Aorta (tissue), 5 donors: ENCODE measurements at regions not wholly inside any gene's neighbourhood (a gene's known extent, or its start where the extent isn't known, plus 50 kb on each side); places are given as distances from the start of the nearest gene placed in this dataset.

ENCODE experiments used
- ATAC-seq: fragments of 200-7000 bp; cut with Tn5 transposase; one replicate; pipeline ENCODE4 v1.9.1; 2022; ENCODE audit warnings: moderate library complexity; ENCODE audit not compliant: low FRiP score
- DNase-seq, 2 donors: peaks; one replicate each; pipeline ENCODE4 v3.0.0-alpha.2; 2020
- H3K27ac ChIP-seq, 2 donors: one replicate each; pipeline ENCODE4 v1.5.1; 2013; ENCODE audit warnings: low read length in 2 of 2, mild to moderate bottlenecking in 2 of 2, moderate library complexity in 2 of 2, control low read depth in 1 of 2, inconsistent platforms in 1 of 2, low read depth in 1 of 2
- H3K27me3 ChIP-seq, 2 donors: one replicate each; pipeline ENCODE4 v1.6.1; 2013; ENCODE audit warnings: control low read depth in 1 of 2, low read length in 1 of 2, mild to moderate bottlenecking in 1 of 2, moderate library complexity in 1 of 2; ENCODE audit not compliant: insufficient read depth in 2 of 2, control insufficient read depth in 1 of 2
- H3K36me3 ChIP-seq, 2 donors: one replicate each; pipeline ENCODE4 v1.6.1; 2013; ENCODE audit warnings: control low read depth in 1 of 2, low read length in 1 of 2, mild to moderate bottlenecking in 1 of 2; ENCODE audit not compliant: insufficient read depth in 2 of 2, control insufficient read depth in 1 of 2
- H3K4me1 ChIP-seq, 2 donors: one replicate each; pipeline ENCODE4 v1.6.1; 2013; ENCODE audit warnings: low read length in 2 of 2, control low read depth in 1 of 2, mild to moderate bottlenecking in 1 of 2, moderate library complexity in 1 of 2; ENCODE audit not compliant: insufficient read depth in 2 of 2, control insufficient read depth in 1 of 2
- H3K4me3 ChIP-seq, 2 donors: one replicate each; pipeline ENCODE4 v1.5.1; 2013; ENCODE audit warnings: low read length in 2 of 2, control low read depth in 1 of 2, mild to moderate bottlenecking in 1 of 2
- H3K9me3 ChIP-seq: one replicate; pipeline ENCODE4 v1.6.1; 2013; ENCODE audit warnings: mild to moderate bottlenecking, low read length; ENCODE audit not compliant: control insufficient read depth
- WGBS, 2 donors: extraction: QIAGEN DNeasy Blood & Tissue Kit; methylation state at CpG; one replicate each; pipeline ENCODE4 v1.1.7; 2013; 5-methylcytosine and 5-hydroxymethylcytosine counted together
- intact Hi-C, 2 donors: fragments of 100-400 bp; cut with DNase I; formaldehyde crosslinking; loops; one replicate each; pipeline versions ENCODE4 v1.14.2 to v1.15.0; 2022
- donor health status: healthy with polysubstance abuse.
- donor health status: Bipolar disorder and iron deficiency.
- donor health status: DM: no; HTN: no; CAD: no.
- donor health status: DM: no; HTN: no; CAD: no.
- donor health status: DM: yes; HTN: yes; CAD: no.

DNA sequence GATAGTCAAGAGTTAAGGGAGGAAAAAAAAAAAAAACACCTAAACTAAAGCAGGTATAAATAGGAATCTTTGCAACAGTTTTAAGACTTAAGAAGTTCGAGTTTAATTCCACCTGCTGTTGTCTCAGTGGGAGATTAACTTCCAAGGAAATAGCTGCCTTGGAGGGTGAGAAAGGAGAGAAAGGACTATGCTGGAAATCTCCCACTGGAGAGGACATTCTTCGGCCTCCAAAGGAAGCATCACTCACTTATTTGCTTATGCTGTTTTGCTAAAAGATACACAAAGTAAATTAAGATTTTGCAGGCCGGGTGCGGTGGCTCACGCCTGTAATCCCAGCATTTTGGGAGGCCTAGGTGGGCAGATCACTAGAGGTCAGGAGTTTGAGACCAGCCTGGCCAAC lies 317.9 kb upstream of the MPDZ start:
- no peaks in the 10 kb centered on the region for H3K9me3 ChIP-seq
- intact Hi-C loops: loop anchor here in 1 of 2 donors (10.0 kb wide), 1 partner anchor 757 kb away; no protein-coding TSS in a partner anchor
- H3K27ac ChIP-seq: no peak overlapping the region
- DNase-seq (no peak), ATAC-seq (no peak)
- no peaks in the 10 kb centered on the region for H3K4me1 ChIP-seq
- 85 to 90% methylated on average over 5 of the region's 5 CpGs for WGBS, 2 donors
- no peaks in the 10 kb centered on the region for H3K36me3 ChIP-seq
- no peaks in the 10 kb centered on the region for H3K27me3 ChIP-seq
- no peak overlapping the region for H3K4me3 ChIP-seq

DNA sequence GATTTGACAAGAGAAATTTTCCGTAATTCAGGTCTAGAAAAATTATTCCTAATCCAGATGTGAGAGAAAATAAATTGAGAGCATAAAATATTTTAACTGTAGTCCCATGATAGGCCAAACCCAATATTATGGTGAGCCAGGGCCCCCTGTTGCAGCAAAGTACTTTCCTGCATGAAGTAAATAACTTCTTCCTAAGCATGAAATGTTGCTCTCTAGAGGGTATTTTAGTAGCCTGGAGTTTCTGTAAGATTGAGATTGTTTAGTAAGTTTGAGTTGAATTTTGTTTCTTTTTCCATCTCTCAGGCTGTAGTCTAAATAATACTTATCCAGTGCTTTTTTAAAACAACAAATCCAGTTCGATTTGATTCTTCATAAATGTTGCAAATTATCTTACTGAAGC lies 317.5 kb upstream of the MPDZ start:
- no peak for ATAC-seq
- intact Hi-C loops: loop anchor here in 1 of 2 donors (10.0 kb wide), 1 partner anchor 758 kb away; no protein-coding TSS in a partner anchor
- Histone ChIP-seq H3K27ac (no peak overlapping the region), H3K4me1 (no peaks in the 10 kb centered on the region), H3K36me3 (no peaks in the 10 kb centered on the region), H3K9me3 (no peaks in the 10 kb centered on the region), H3K27me3 (no peaks in the 10 kb centered on the region), H3K4me3 (no peak overlapping the region)
- WGBS, 2 donors: 38 to 41% methylated on average over 2 of the region's 2 CpGs
- DNase-seq: no peak

DNA sequence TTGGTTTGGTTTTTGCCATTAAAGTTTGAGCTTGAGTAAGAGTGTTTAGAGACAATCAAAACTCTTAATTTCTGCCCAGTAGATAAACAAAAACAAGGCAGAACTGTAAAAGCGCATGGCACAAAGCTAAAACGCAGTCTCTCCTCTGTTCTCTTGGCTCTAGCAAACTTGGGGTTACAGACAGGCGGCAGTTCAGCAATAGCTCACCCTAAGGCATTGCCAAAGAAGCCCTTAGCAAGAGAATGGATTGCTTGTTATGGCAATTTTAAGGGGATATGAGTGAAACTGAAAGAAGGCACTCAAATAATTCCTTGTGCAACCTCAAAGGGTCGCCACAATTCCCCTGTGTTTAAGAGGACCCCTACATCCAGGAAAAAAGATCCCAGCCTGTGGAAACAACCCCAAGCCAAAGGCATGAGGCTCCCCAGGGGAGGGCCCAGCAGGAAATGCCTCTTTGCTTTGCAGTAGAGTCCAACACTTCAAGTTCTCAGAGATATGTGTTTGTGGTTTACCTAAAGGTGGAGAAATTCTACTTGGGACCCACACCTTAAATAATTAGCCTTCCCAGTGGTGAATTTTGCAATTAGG lies 317.0 kb upstream of the MPDZ start:
- Histone ChIP-seq H3K4me1 (no peaks in the 10 kb centered on the region), H3K27ac (no peak overlapping the region), H3K27me3 (no peaks in the 10 kb centered on the region), H3K9me3 (no peaks in the 10 kb centered on the region), H3K36me3 (no peaks in the 10 kb centered on the region), H3K4me3 (no peak overlapping the region)
- intact Hi-C loops: loop anchor here in 1 of 2 donors (10.0 kb wide), 1 partner anchor 758 kb away; no protein-coding TSS in a partner anchor
- DNase-seq (no peak), ATAC-seq (no peak)
- 93 to 96% methylated on average over 4 of the region's 4 CpGs for WGBS, 2 donors

DNA sequence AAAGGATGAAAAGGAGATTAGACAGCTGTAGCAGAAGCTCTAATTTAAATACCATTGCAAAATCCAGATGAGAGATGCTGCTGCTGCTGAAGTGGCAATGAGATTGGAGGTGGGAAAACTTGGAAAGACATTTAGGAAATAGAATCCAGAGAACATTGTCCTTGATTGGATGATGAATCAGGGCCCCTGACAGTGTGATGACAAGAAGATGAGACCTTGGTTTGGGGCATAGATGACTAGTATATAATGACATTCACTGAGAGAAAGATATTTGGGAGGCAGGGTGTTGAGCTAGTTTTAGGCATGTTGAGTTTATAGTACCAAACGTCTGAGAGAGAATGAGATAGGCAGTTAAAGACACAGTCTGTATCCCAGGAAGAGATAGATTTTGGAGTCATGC lies 311.5 kb upstream of the MPDZ start:
- no peak for DNase-seq
- Histone ChIP-seq H3K27me3 (no peaks in the 10 kb centered on the region), H3K4me1 (peaks cover 0 to 3% of the 10 kb centered on the region in 2 donors), H3K4me3 (no peak overlapping the region), H3K36me3 (no peaks in the 10 kb centered on the region), H3K9me3 (no peaks in the 10 kb centered on the region), H3K27ac (no peak overlapping the region)
- 55 to 58% methylated on average over 1 of the region's 1 CpG for WGBS, 2 donors
- intact Hi-C loops: loop anchor here in 1 of 2 donors (10.0 kb wide), 1 partner anchor 764 kb away; no protein-coding TSS in a partner anchor
- no peak for ATAC-seq

DNA sequence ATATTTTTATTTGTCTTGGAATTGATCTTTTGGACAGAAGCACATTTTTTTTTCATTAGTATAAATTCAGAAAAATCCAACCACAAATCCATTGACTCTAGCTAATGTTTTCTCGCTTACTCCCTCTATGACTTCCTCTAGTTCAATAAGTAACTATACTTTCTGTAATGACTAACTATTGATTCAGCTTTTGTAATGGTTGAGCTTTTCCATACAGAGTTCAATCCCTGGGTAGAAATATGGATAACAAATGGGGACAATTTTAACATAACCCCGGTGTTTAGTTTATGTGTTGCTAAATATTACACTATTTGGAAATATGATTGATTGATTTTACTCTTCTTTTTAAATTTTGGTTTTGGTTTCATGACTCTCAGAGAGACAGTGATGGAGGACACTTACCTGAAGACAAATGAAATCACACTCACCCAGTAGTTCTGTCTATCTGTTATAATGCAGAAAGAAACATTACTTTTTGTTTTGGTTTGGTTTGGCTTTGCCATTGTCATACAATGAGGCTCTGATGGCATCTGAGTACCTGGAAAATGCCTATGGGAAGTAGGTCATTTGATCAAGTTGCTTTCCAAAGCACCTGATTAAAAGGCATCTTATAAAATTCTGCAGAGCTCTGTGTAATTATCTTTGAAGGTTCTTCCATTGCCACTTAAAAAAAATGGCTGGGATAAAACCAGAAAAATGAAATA lies 309.7 kb upstream of the MPDZ start:
- Histone ChIP-seq H3K27me3 (no peaks in the 10 kb centered on the region), H3K4me1 (peaks cover 0 to 3% of the 10 kb centered on the region in 2 donors), H3K27ac (no peak overlapping the region), H3K4me3 (no peak overlapping the region), H3K9me3 (no peaks in the 10 kb centered on the region), H3K36me3 (no peaks in the 10 kb centered on the region)
- intact Hi-C loops: loop anchor here (10.0 kb wide), 2 partner anchors 66 to 316 kb away; no protein-coding TSS in a partner anchor
- ATAC-seq (no peak), DNase-seq (no peak)
- 70 to 86% methylated on average over 2 of the region's 2 CpGs for WGBS, 2 donors

DNA sequence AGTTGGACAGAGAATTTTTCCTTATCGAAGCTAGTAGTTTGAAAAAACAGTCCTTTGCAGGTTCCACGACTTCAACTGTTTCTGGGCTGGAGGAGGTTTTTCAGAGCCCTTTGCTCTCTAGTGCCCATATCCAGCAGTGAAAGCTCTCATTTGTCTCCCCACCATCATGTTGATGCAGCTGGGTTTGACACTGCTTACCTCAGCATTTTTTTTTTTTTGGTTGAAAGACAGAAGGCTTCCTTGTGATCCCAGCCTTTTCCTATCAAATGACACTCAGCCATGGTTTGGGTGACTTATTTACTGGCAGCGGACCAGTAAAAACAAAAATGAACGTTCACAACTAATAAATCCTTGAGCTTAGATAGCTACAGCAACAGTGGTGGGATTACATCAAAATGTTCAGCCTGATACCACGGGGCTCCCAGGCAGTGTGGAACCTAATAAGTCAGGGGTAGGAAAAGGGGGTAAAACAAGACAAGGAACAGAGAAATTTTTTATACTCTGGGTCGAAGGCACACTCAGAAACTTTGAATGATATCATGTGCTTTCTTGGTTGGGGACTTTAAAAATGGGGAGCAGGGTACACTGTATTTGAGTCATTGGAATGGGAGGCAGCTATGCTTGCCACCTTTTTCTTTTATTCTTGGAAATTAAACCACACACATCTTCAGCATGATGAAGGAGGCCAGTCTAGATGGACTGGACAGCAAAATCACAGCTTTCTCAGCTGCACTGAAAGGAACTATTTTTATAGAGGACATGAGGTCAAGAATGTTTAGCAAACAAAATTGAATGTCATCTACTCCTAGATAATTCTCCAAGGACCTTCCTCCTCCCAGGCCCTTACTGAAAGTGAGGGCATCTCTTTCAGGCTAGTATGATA lies 308.9 kb upstream of the MPDZ start:
- Histone ChIP-seq H3K9me3 (no peaks in the 10 kb centered on the region), H3K4me1 (peaks cover 0 to 3% of the 10 kb centered on the region in 2 donors), H3K27me3 (no peaks in the 10 kb centered on the region), H3K27ac (no peak overlapping the region), H3K4me3 (no peak overlapping the region), H3K36me3 (no peaks in the 10 kb centered on the region)
- intact Hi-C loops: loop anchor here (10.0 kb wide), 2 partner anchors 66 to 316 kb away; no protein-coding TSS in a partner anchor
- 23 to 30% methylated on average over 6 of the region's 6 CpGs for WGBS, 2 donors
- DNase-seq (no peak), ATAC-seq (peak; percentile 49)

DNA sequence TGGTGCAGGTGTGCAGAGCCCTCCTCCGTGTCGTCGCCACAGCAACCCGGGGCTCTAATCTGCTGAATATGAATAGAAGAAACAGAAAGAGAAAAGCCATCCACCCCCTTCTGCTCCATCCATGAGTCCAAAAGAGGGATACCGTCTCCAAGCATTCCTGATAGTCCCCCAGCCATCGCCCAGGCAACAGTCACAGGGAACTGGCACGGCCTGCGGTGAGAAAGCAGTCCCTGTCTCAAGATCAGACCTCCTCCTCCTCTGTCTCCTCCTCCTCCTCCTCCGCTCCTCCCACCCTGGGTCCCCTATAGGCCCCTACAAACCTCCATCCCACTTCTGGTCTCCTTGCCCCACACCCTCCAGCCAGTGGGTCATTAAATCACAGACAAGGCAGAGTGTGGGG lies 308.1 kb upstream of the MPDZ start:
- no peak overlapping the region for H3K27ac ChIP-seq
- H3K27me3 ChIP-seq: no peaks in the 10 kb centered on the region
- 92 to 97% methylated on average over 9 of the region's 9 CpGs for WGBS, 2 donors
- no peak overlapping the region for H3K4me3 ChIP-seq
- DNase-seq (no peak), ATAC-seq (peak; percentile 34)
- H3K9me3 ChIP-seq: no peaks in the 10 kb centered on the region
- no peaks in the 10 kb centered on the region for H3K36me3 ChIP-seq
- peaks cover 0 to 3% of the 10 kb centered on the region in 2 donors for H3K4me1 ChIP-seq
- intact Hi-C loops: loop anchor here (10.0 kb wide), 2 partner anchors 67 to 317 kb away; no protein-coding TSS in a partner anchor

DNA sequence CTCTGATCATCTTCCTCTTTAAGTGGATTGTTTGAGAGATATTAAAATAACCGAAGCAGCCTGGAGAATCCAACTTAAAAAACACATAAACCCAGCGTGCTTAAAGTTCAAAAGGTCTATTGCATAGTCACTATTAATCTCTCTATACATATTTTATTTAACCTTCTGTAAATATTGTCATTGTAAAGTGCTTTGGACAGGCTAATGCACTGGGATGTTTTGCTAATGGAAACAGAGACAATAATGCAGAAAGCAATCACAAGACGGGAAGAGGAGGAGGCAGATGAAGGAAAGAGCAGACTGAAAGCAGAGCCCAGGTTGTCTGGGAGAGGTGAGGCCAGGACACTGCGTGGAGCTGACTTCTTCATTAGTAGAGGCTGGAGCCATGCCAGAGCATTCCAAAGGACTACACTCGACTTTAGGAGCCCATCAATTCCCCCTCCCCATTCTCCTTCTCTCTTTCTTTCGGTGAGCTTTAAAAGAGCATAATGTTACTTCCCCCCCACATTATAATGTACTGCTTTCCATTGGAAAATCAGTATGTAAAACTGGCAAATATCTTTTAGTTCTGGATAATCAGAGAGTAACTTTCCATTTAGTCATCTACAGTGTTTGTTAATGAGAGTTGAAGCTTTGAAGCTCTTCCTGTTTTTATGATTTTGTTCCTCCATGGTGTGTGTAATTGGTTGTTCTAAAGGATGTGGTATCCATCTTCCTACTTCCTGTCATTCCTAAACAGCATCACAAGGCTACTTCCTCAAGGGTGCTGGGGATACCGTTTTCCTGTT lies 307.3 kb upstream of the MPDZ start:
- intact Hi-C loops: loop anchor here (10.0 kb wide), 2 partner anchors 68 to 318 kb away; no protein-coding TSS in a partner anchor
- H3K9me3 ChIP-seq: no peaks in the 10 kb centered on the region
- ATAC-seq (no peak), DNase-seq (no peak)
- WGBS, 2 donors: 66% methylated on average over 7 of the region's 7 CpGs
- no peaks in the 10 kb centered on the region for H3K36me3 ChIP-seq
- no peak overlapping the region for H3K27ac ChIP-seq
- H3K27me3 ChIP-seq: no peaks in the 10 kb centered on the region
- H3K4me1 ChIP-seq: peaks cover 0 to 3% of the 10 kb centered on the region in 2 donors
- H3K4me3 ChIP-seq: no peak overlapping the region
